HCT116 (cell line): ENCODE measurements at regions not wholly inside any gene's neighbourhood (a gene's known extent, or its start where the extent isn't known, plus 50 kb on each side); places are given as distances from the start of the nearest gene placed in this dataset.

Experiments used
- ATAC-seq: fragments of 200-7000 bp; cut with Tn5 transposase; 2 replicates; pipeline ENCODE4 v1.9.1; 2020; ENCODE audit warnings: mild to moderate bottlenecking, moderate library complexity
- BruUV-seq: library from RNA; stranded (reverse); fragments of 400-500 nt; replicated peaks from 2 replicates; lab custom pipeline; 2021; lab: Mats Ljungman, UMichigan
- CTCF ChIA-PET: fragments of 300-600 bp; sonication (Branson Sonifier 250); formaldehyde crosslinking; loops from one replicate; lab custom pipeline; 2021; ENCODE audit warnings: antibody characterized with exemption; lab: Charles Lee
- POLR2A ChIA-PET: fragments of 300-600, 350-600 bp; sonication (Branson Sonifier 250); formaldehyde crosslinking; loops from one replicate; lab custom pipeline; 2021; ENCODE audit warnings: antibody characterized with exemption; lab: Charles Lee
- RAD21 ChIA-PET, 2 experiments: fragments of 300-600 bp; sonication (Branson Sonifier 250); formaldehyde crosslinking; loops; one replicate each; lab custom pipeline; 2023; ENCODE audit warnings: low total read pairs in 2 of 2; ENCODE audit not compliant: uncharacterized antibody in 2 of 2, unreplicated experiment in 2 of 2, low non-redundant PET in 1 of 2; lab: Charles Lee
- DNase-seq: peaks from one replicate; pipeline ENCODE4 v3.0.0-alpha.2; 2010; ENCODE audit warnings: low read depth, low spot score
- H2AFZ ChIP-seq: fragments of 200-600 bp; shearing (Covaris generic), sonication (generic); 2 replicates; pipeline ENCODE4 v1.6.1; 2017; ENCODE audit warnings: low read depth, mixed run types, mixed read lengths, antibody characterized with exemption, low read length; ENCODE audit not compliant: poor library complexity, severe bottlenecking
- H3K27ac ChIP-seq: 2 replicates; pipeline ENCODE4 v1.5.1; 2012; ENCODE audit warnings: low read depth, low read length
- H3K27me3 ChIP-seq: fragments of 200-600 bp; sonication (generic); 2 replicates; pipeline ENCODE4 v1.6.1; 2016; ENCODE audit warnings: mixed run types, low read length, mixed read lengths; ENCODE audit not compliant: insufficient read depth
- H3K36me3 ChIP-seq, 2 experiments: fragments of 200-500 bp in 1 of 2; fragments of 200-600 bp in 1 of 2; sonication (Bioruptor generic) in 1 of 2; sonication (generic) in 1 of 2; 2 replicates each; pipeline versions ENCODE4 v1.5.1 to v1.6.1; 2014 to 2016; ENCODE audit warnings: low read length in 2 of 2, inconsistent platforms in 1 of 2, mixed read lengths in 1 of 2, mixed run types in 1 of 2; ENCODE audit not compliant: insufficient read depth in 2 of 2, control insufficient read depth in 1 of 2
- H3K4me1 ChIP-seq, 2 experiments: fragments of 200-600 bp in 1 of 2; sonication (generic) in 1 of 2; 2 replicates each; pipeline versions ENCODE4 v1.5.1 to v1.6.1; 2012 to 2017; ENCODE audit warnings: low read length in 2 of 2, inconsistent platforms in 1 of 2, mild to moderate bottlenecking in 1 of 2, mixed read lengths in 1 of 2, mixed run types in 1 of 2, moderate library complexity in 1 of 2; ENCODE audit not compliant: insufficient read depth in 2 of 2, control insufficient read depth in 1 of 2
- H3K4me2 ChIP-seq: fragments of 200-600 bp; sonication (generic); 2 replicates; pipeline ENCODE4 v1.6.1; 2017; ENCODE audit warnings: mixed run types, low read length, mixed read lengths
- H3K4me3 ChIP-seq, 2 experiments: fragments of 200-600 bp in 1 of 2; sonication (generic) in 1 of 2; replicated peaks in 1 of 2; 2 replicates each; pipeline ENCODE4 v1.5.1; 2011 to 2016; ENCODE audit warnings: low read length in 2 of 2, control low read depth in 1 of 2, low read depth in 1 of 2, mild to moderate bottlenecking in 1 of 2, mixed read lengths in 1 of 2, mixed run types in 1 of 2
- H3K79me2 ChIP-seq: fragments of 200-600 bp; sonication (generic); 2 replicates; pipeline ENCODE4 v1.6.1; 2017; ENCODE audit warnings: mild to moderate bottlenecking, mixed run types, low read length, moderate library complexity, mixed read lengths; ENCODE audit not compliant: insufficient read depth
- H3K9ac ChIP-seq: fragments of 200-600 bp; sonication (generic); 2 replicates; pipeline ENCODE4 v1.6.1; 2016; ENCODE audit warnings: low read length, mixed read lengths
- H3K9me2 ChIP-seq: fragments of 200-600 bp; sonication (generic), shearing (Covaris generic); 2 replicates; pipeline ENCODE4 v1.6.1; 2017; ENCODE audit warnings: mixed run types, mild to moderate bottlenecking, moderate library complexity; ENCODE audit not compliant: insufficient read depth
- H3K9me3 ChIP-seq, 2 experiments: fragments of 200-500 bp in 1 of 2; fragments of 200-600 bp in 1 of 2; sonication (Bioruptor generic) in 1 of 2; sonication (generic) in 1 of 2; 2 replicates each; pipeline ENCODE4 v1.6.1; 2014 to 2017; ENCODE audit warnings: low read length in 2 of 2, mixed read lengths in 2 of 2, inconsistent platforms in 1 of 2, low read depth in 1 of 2, mild to moderate bottlenecking in 1 of 2, mixed run types in 1 of 2, moderate library complexity in 1 of 2; ENCODE audit not compliant: control insufficient read depth in 1 of 2, insufficient read depth in 1 of 2
- H4K20me1 ChIP-seq: fragments of 200-600 bp; sonication (generic), shearing (Covaris generic); 2 replicates; pipeline ENCODE4 v1.6.1; 2017; ENCODE audit warnings: mixed run types, mild to moderate bottlenecking, moderate library complexity; ENCODE audit not compliant: insufficient read depth
- ATF3 ChIP-seq: IDR thresholded peaks from 2 replicates; pipeline ENCODE4 v1.6.1; 2012
- CEBPB ChIP-seq: IDR thresholded peaks from 2 replicates; pipeline ENCODE4 v1.6.1; 2012; ENCODE audit warnings: low read depth
- CTCF ChIP-seq, 3 experiments: fragments of 200-600 bp in 1 of 3; sonication (generic) in 1 of 3; IDR thresholded peaks in 2 of 3; conservative IDR thresholded peaks in 1 of 3; 2 replicates each; pipeline ENCODE4 v1.5.1; 2012 to 2017; ENCODE audit warnings: low read depth in 2 of 3, low read length in 2 of 3, antibody characterized with exemption in 1 of 3, borderline replicate concordance in 1 of 3, control low read depth in 1 of 3, mild to moderate bottlenecking in 1 of 3, mixed read lengths in 1 of 3, mixed run types in 1 of 3, moderate library complexity in 1 of 3; ENCODE audit not compliant: insufficient read depth in 1 of 3
- EGR1 ChIP-seq: IDR thresholded peaks from 2 replicates; pipeline ENCODE4 v1.6.1; 2012; ENCODE audit warnings: low read depth
- ELF1 ChIP-seq: IDR thresholded peaks from 2 replicates; pipeline ENCODE4 v1.6.1; 2012; ENCODE audit warnings: low read depth, borderline replicate concordance
- EZH2 ChIP-seq: fragments of 200-600 bp; sonication (generic); IDR thresholded peaks from 2 replicates; pipeline ENCODE4 v1.6.1; 2017; ENCODE audit warnings: antibody characterized with exemption, mixed run types
- EZH2phosphoT487 ChIP-seq: fragments of 200-600 bp; IDR thresholded peaks from 2 replicates; pipeline ENCODE4 v1.6.1; 2018; ENCODE audit warnings: antibody characterized with exemption, borderline replicate concordance
- FOSL1 ChIP-seq: IDR thresholded peaks from 2 replicates; pipeline ENCODE4 v1.6.1; 2012; ENCODE audit warnings: low read depth
- JUND ChIP-seq: IDR thresholded peaks from 2 replicates; pipeline ENCODE4 v1.6.1; 2012
- MAX ChIP-seq: IDR thresholded peaks from 2 replicates; pipeline ENCODE4 v1.6.1; 2012
- POLR2A ChIP-seq: IDR thresholded peaks from 2 replicates; pipeline ENCODE4 v1.7.0; 2011; ENCODE audit warnings: borderline replicate concordance; ENCODE audit not compliant: insufficient read depth, insufficient read length; ENCODE audit errors: extremely low read depth
- POLR2AphosphoS5 ChIP-seq: IDR thresholded peaks from 2 replicates; pipeline ENCODE4 v1.6.1; 2011; ENCODE audit warnings: mild to moderate bottlenecking, low read depth, low read length, moderate library complexity
- RAD21 ChIP-seq: IDR thresholded peaks from 2 replicates; pipeline ENCODE4 v1.6.1; 2012; ENCODE audit warnings: low read depth, mild to moderate bottlenecking
- SP1 ChIP-seq: IDR thresholded peaks from 2 replicates; pipeline ENCODE4 v1.6.1; 2012; ENCODE audit warnings: low read depth
- SRF ChIP-seq: IDR thresholded peaks from 2 replicates; pipeline ENCODE4 v1.6.1; 2012; ENCODE audit warnings: low read depth
- TCF7L2 ChIP-seq: IDR thresholded peaks from 2 replicates; pipeline ENCODE4 v1.7.0; 2011; ENCODE audit warnings: borderline replicate concordance, inconsistent platforms; ENCODE audit not compliant: insufficient read depth, insufficient read length; ENCODE audit errors: extremely low read depth
- YY1 ChIP-seq: IDR thresholded peaks from 2 replicates; pipeline ENCODE4 v1.6.1; 2011; ENCODE audit warnings: low read length, low read depth, moderate library complexity, mild to moderate bottlenecking; ENCODE audit not compliant: insufficient replicate concordance; ENCODE audit errors: extremely low read depth
- ZFX ChIP-seq: fragments of 450-650 bp; IDR thresholded peaks from 2 replicates; pipeline ENCODE4 v1.6.1; 2017
- intact Hi-C: fragments of 100-400 bp; cut with micrococcal nuclease; formaldehyde crosslinking; loops from 2 replicates; pipeline ENCODE4 v1.10.0; 2022

- H3K9me2 ChIP-seq = no peaks in the 10 kb centered on the region
- H3K79me2 ChIP-seq = no peaks in the 10 kb centered on the region
- no TSS peak for BruUV-seq
- H3K4me3 ChIP-seq = no peak overlapping the region
- no peak for ATAC-seq
- H2AFZ ChIP-seq = no peak overlapping the region
- H3K4me2 ChIP-seq = no peak overlapping the region
- intact Hi-C loops = no loop called here
- DNase-seq = no peak
- H3K4me1 ChIP-seq = no peaks in the 10 kb centered on the region
- TF ChIP-seq POLR2AphosphoS5 (no peak), POLR2A (no peak), ATF3 (no peak)
- ChIA-PET POLR2A (no interaction called here), CTCF (no interaction called here), RAD21 (no interaction called here)
- H3K27me3 ChIP-seq = no peaks in the 10 kb centered on the region
- no peaks in the 10 kb centered on the region for H3K36me3 ChIP-seq
- H3K9ac ChIP-seq = no peak overlapping the region
- no peaks in the 10 kb centered on the region for H4K20me1 ChIP-seq
- no peaks in the 10 kb centered on the region for H3K9me3 ChIP-seq
- no peak overlapping the region for H3K27ac ChIP-seq
Observed at GRCh38 chr5:126253406-126253805, 169.8 kb upstream of the GRAMD2B start.

- no TSS peak for BruUV-seq
- no peak overlapping the region for H3K4me2 ChIP-seq
- ChIA-PET RAD21 (no interaction called here), CTCF (no interaction called here), POLR2A (no interaction called here)
- no peak for TF ChIP-seq CEBPB
- no peak for TF ChIP-seq POLR2A
- TF ChIP-seq ELF1 = no peak
- TF ChIP-seq ATF3 = no peak
- no peak for TF ChIP-seq CTCF (IDR thresholded peaks at IDR 0.05 in 2 of 3, conservative IDR thresholded peaks at IDR 0.05 in 1 of 3; ENCODE audit: borderline replicate concordance in 1 of 3, insufficient read depth in 1 of 3, low read depth in 2 of 3, low read length in 2 of 3)
- no peak for TF ChIP-seq EGR1
- no peak for TF ChIP-seq ZFX
- TF ChIP-seq RAD21 = no peak
- TF ChIP-seq MAX = no peak
- no peak for TF ChIP-seq SP1
- TF ChIP-seq SRF = no peak
- TF ChIP-seq POLR2AphosphoS5 = no peak
- TF ChIP-seq JUND = no peak
- no peak for TF ChIP-seq EZH2
- no peak for TF ChIP-seq YY1
- no peak for TF ChIP-seq EZH2phosphoT487
- no peak for TF ChIP-seq TCF7L2
- TF ChIP-seq FOSL1 = no peak
- DNase-seq = no peak
- H3K9me3 ChIP-seq = no peaks in the 10 kb centered on the region
- no peak overlapping the region for H3K9ac ChIP-seq
- H3K27ac ChIP-seq = no peak overlapping the region
- H3K9me2 ChIP-seq = no peaks in the 10 kb centered on the region; the same call in 1 of the 2 replicates
- H3K79me2 ChIP-seq = no peaks in the 10 kb centered on the region
- no peaks in the 10 kb centered on the region for H3K36me3 ChIP-seq
- no peaks in the 10 kb centered on the region for H3K4me1 ChIP-seq
- H2AFZ ChIP-seq = no peak overlapping the region
- no peak for ATAC-seq
- no peaks in the 10 kb centered on the region for H3K27me3 ChIP-seq
- no peaks in the 10 kb centered on the region for H4K20me1 ChIP-seq
- H3K4me3 ChIP-seq = no peak overlapping the region
- intact Hi-C loops = no loop called here
Observed at GRCh38 chr5:126263591-126264184, 159.5 kb upstream of the GRAMD2B start.
